Tibial nerve (tissue), 4 donors: ENCODE measurements at regions not wholly inside any gene's neighbourhood (a gene's known extent, or its start where the extent isn't known, plus 50 kb on each side); places are given as distances from the start of the nearest gene placed in this dataset.

Experiments used
- DNase-seq, 2 donors: peaks; one replicate each; pipeline ENCODE4 v3.0.0-alpha.2; 2019; ENCODE audit warnings: low spot score in 2 of 2
- H3K27ac ChIP-seq, 4 donors: fragments of 200-600 bp; sonication (generic) in 3 of 4; one replicate each; pipeline ENCODE4 v1.5.1; 2017 to 2019; ENCODE audit warnings: mild to moderate bottlenecking in 1 of 4
- H3K27me3 ChIP-seq, 2 donors: fragments of 200-600 bp; sonication (generic) in 1 of 2; one replicate each; pipeline versions ENCODE4 v1.5.1 to v1.6.0; 2017 to 2019
- H3K36me3 ChIP-seq, 3 donors: fragments of 200-600 bp; sonication (generic); one replicate each; pipeline ENCODE4 v1.5.1; 2018 to 2019
- H3K4me1 ChIP-seq, 4 donors: fragments of 200-600 bp; sonication (generic) in 3 of 4; one replicate each; pipeline ENCODE4 v1.5.1; 2017 to 2019
- H3K4me3 ChIP-seq, 4 donors: fragments of 200-600 bp; sonication (generic) in 3 of 4; one replicate each; pipeline ENCODE4 v1.5.1; 2017 to 2019; ENCODE audit warnings: mild to moderate bottlenecking in 1 of 4, moderate library complexity in 1 of 4
- H3K9me3 ChIP-seq, 4 donors: fragments of 200-600 bp; sonication (generic) in 3 of 4; one replicate each; pipeline ENCODE4 v1.5.1; 2017 to 2019
- CTCF ChIP-seq, 5 experiments: fragments of 200-600 bp in 3 of 5; fragments of 450-650 bp in 2 of 5; sonication (generic) in 3 of 5; IDR thresholded peaks; one replicate each; pipeline ENCODE4 v1.5.1; 2016 to 2019; ENCODE audit warnings: antibody characterized with exemption in 5 of 5, mild to moderate bottlenecking in 3 of 5, moderate library complexity in 2 of 5
- EP300 ChIP-seq, 2 donors: sonication (generic); formaldehyde crosslinking; IDR thresholded peaks; one replicate each; pipeline ENCODE4 v1.6.1; 2017; ENCODE audit warnings: antibody characterized with exemption in 2 of 2, mild to moderate bottlenecking in 1 of 2
- POLR2A ChIP-seq, 2 donors: fragments of 450-650 bp; IDR thresholded peaks; one replicate each; pipeline ENCODE4 v1.6.1; 2017; ENCODE audit warnings: antibody characterized with exemption in 2 of 2, mild to moderate bottlenecking in 2 of 2, moderate library complexity in 2 of 2
- WGBS, 2 donors: methylation state at CpG; one replicate each; pipeline ENCODE4 v1.1.5; 2018; 5-methylcytosine and 5-hydroxymethylcytosine counted together

- no peak for TF ChIP-seq CTCF (IDR thresholded peaks at IDR 0.05)
- no peak for TF ChIP-seq EP300 (IDR thresholded peaks at IDR 0.05)
- no peak for TF ChIP-seq POLR2A (IDR thresholded peaks at IDR 0.05)
- Histone ChIP-seq H3K4me1 (peaks cover 0 to 6% (median 0%) of the 10 kb centered on the region in 4 donors), H3K36me3 (no peaks in the 10 kb centered on the region), H3K4me3 (no peak overlapping the region), H3K27ac (peak overlapping the region in 1 of 4 donors; percentile 14), H3K9me3 (no peaks in the 10 kb centered on the region), H3K27me3 (peaks cover 0 to 3% of the 10 kb centered on the region in 2 donors)
- DNase-seq, result no peak
- WGBS, 2 donors, result 85 to 95% methylated on average over 9 of the region's 9 CpGs
Observed at GRCh38 chrX:40439625-40440532, 140.9 kb upstream of the ATP6AP2 start.

DNA sequence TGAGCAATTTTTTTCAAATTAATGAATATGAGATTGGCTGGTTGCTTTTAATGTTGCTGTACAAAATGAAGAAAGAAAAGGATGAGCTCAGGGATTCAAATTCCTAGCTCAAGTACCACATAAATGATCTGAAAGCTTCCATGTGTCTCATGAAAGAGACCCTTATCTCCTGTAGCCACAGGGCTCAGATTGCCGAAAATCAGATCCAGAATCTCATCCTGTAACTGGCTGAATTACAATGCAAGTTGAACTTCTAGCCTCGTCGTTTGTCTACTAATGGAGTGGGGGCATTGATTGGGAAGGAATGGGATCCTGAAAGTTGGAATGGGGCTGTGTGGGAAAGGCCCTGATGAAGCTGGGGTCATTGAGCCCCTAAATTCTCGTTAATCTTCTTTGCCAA is 143.4 kb upstream of the ATP6AP2 start:
- H3K4me1 ChIP-seq, result peaks cover 0 to 11% (median 0%) of the 10 kb centered on the region in 4 donors
- H3K27ac ChIP-seq, result no peak overlapping the region
- 75 to 81% methylated on average over 4 of the region's 4 CpGs for WGBS, 2 donors
- H3K27me3 ChIP-seq, result peaks cover 0 to 3% of the 10 kb centered on the region in 2 donors
- TF ChIP-seq POLR2A (IDR thresholded peaks at IDR 0.05) (no peak), CTCF (IDR thresholded peaks at IDR 0.05) (no peak), EP300 (IDR thresholded peaks at IDR 0.05) (no peak)
- H3K36me3 ChIP-seq, result no peaks in the 10 kb centered on the region
- DNase-seq, result no peak
- no peaks in the 10 kb centered on the region for H3K9me3 ChIP-seq
- no peak overlapping the region for H3K4me3 ChIP-seq

DNA sequence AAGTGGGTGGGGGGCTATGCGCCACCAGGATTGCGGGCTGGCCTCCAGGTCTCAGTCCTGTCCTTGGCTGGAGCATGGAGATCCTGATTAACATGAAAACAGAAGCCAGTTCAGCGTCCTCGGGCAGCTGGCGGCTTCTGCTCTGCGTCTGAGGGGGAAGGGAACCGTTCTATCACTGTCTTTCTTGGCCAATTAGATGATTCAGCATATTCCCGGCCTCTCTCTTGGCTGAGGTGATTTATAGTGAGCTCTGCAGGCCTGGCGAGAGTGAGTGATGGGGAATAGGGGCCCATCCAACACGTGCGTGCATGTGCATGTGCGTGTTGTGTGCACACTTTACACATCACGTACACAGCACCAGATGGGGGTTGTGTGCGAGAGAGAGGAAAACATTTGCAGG is 145.8 kb upstream of the ATP6AP2 start:
- Histone ChIP-seq H3K27ac (no peak overlapping the region), H3K36me3 (no peaks in the 10 kb centered on the region), H3K4me3 (peak overlapping the region in 2 of 4 donors; percentile 11 to 28), H3K27me3 (no peaks in the 10 kb centered on the region), H3K4me1 (peaks cover 0 to 11% (median 0%) of the 10 kb centered on the region in 4 donors), H3K9me3 (no peaks in the 10 kb centered on the region)
- TF ChIP-seq EP300 (IDR thresholded peaks at IDR 0.05), result no peak
- TF ChIP-seq POLR2A (IDR thresholded peaks at IDR 0.05), result no peak
- TF ChIP-seq CTCF (IDR thresholded peaks at IDR 0.05), result no peak
- DNase-seq, result peak in 1 of 2 donors; percentile 5
- 17 to 42% methylated on average over 14 of the region's 14 CpGs for WGBS, 2 donors

DNA sequence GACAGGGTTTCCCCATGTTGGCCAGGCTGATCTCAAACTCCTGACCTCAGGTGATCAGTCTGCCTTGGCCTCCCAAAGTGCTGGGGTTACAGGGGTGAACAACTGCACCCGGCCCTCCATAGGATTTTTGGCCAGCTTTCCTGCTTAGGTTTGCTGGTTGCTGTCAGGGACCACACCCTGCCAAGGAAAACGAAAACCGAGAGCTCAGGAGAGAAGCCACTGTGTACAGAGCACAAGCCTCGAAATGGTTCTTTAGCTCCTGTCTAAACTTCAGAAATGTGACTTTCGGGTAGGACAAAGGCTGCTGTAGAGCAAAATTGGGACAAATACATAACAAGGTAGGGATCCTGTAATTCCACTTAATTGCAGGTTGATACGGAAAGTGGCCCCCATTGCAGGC is 146.3 kb upstream of the ATP6AP2 start:
- H3K27ac ChIP-seq, result no peak overlapping the region
- peaks cover 0 to 11% (median 0%) of the 10 kb centered on the region in 4 donors for H3K4me1 ChIP-seq
- no peak for DNase-seq
- no peaks in the 10 kb centered on the region for H3K27me3 ChIP-seq
- peak overlapping the region in 1 of 4 donors; percentile 28 for H3K4me3 ChIP-seq
- no peaks in the 10 kb centered on the region for H3K9me3 ChIP-seq
- no peaks in the 10 kb centered on the region for H3K36me3 ChIP-seq
- whole genome bisulfite sequencing, 2 donors, result 67 to 80% methylated on average over 5 to 6 of the region's 6 CpGs
- TF ChIP-seq CTCF (IDR thresholded peaks at IDR 0.05) (no peak), POLR2A (IDR thresholded peaks at IDR 0.05) (no peak), EP300 (IDR thresholded peaks at IDR 0.05) (no peak)

DNA sequence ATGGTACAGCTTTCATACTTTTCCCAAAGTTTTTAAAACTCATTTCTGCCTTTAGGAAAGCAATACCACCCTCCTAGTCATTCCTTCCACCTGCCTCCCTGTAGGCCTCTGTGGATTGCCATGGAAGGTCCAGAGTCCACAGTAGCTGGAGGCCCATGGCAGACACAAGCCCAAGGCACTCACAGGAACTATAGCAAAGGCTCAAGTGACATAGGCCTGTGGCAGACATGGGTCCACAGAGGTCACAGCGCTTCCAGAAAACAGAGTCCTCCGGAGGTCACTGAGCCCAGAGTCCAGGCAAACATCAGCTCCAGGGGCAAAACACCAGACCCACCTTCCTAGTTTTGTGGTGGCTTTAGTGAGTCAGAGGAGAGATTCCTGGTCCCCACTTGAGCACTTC is 147.6 kb upstream of the ATP6AP2 start:
- H3K4me1 ChIP-seq, result peaks cover 0 to 11% (median 0%) of the 10 kb centered on the region in 4 donors
- H3K4me3 ChIP-seq, result no peak overlapping the region
- WGBS, 2 donors, result 80 to 100% methylated on average over 1 to 2 of the region's 2 CpGs
- H3K27ac ChIP-seq, result no peak overlapping the region
- no peaks in the 10 kb centered on the region for H3K9me3 ChIP-seq
- TF ChIP-seq EP300 (IDR thresholded peaks at IDR 0.05) (no peak), POLR2A (IDR thresholded peaks at IDR 0.05) (no peak), CTCF (IDR thresholded peaks at IDR 0.05) (no peak)
- no peak for DNase-seq
- no peaks in the 10 kb centered on the region for H3K27me3 ChIP-seq
- no peaks in the 10 kb centered on the region for H3K36me3 ChIP-seq
